Right lobe of liver (tissue), 6 donors: ENCODE measurements at regions not wholly inside any gene's neighbourhood (a gene's known extent, or its start where the extent isn't known, plus 50 kb on each side); places are given as distances from the start of the nearest gene placed in this dataset.
A peak's percentile ranks its signal among the peaks of the same experiment; 100 is the strongest.

ENCODE experiments used
- ATAC-seq, 4 donors: fragments of 200-7000 bp; cut with Tn5 transposase; one replicate each; pipeline ENCODE4 v1.9.1; 2020; ENCODE audit warnings: mild to moderate bottlenecking in 4 of 4, moderate library complexity in 4 of 4
- DNase-seq, 3 donors: peaks; one replicate each; pipeline ENCODE4 v3.0.0-alpha.2; 2020
- H3K27ac ChIP-seq, 3 donors: fragments of 200-600 bp; one replicate each; pipeline ENCODE4 v1.8.0; 2022
- H3K27me3 ChIP-seq, 2 donors: fragments of 200-600 bp; one replicate each; pipeline ENCODE4 v1.8.0; 2022
- H3K36me3 ChIP-seq, 4 donors: fragments of 200-600 bp; sonication (generic) in 1 of 4; one replicate each; pipeline versions ENCODE4 v1.5.1 to v1.8.0; 2017 to 2022; ENCODE audit warnings: control low read depth in 1 of 4
- H3K4me1 ChIP-seq, 4 donors: fragments of 200-600 bp; sonication (generic) in 1 of 4; one replicate each; pipeline versions ENCODE4 v1.5.1 to v1.8.0; 2017 to 2022; ENCODE audit warnings: control low read depth in 1 of 4
- H3K4me3 ChIP-seq, 3 donors: fragments of 200-600 bp; one replicate each; pipeline ENCODE4 v1.8.0; 2022
- H3K9me3 ChIP-seq, 4 donors: fragments of 200-600 bp; sonication (generic) in 1 of 4; one replicate each; pipeline versions ENCODE4 v1.5.1 to v1.8.0; 2017 to 2022; ENCODE audit warnings: control low read depth in 1 of 4
- POLR2A ChIP-seq: fragments of 450-650 bp; IDR thresholded peaks from one replicate; pipeline ENCODE4 v1.6.1; 2017; ENCODE audit warnings: antibody characterized with exemption, mild to moderate bottlenecking
- WGBS: methylation state at CpG from one replicate; pipeline ENCODE4 v1.1.6; 2018; ENCODE audit warnings: low coverage, low lambda C conversion rate; ENCODE audit not compliant: insufficient coverage; ENCODE audit errors: missing lambda C conversion rate; 5-methylcytosine and 5-hydroxymethylcytosine counted together
- intact Hi-C, 2 donors: fragments of 100-400 bp; cut with DNase I; formaldehyde crosslinking; loops; one replicate each; pipeline versions ENCODE4 v1.11.2 to v1.14.1; 2022
- TF ChIP-seq, protein P1 (sequence below), 4 donors: fragments of 200-600 bp in 3 of 4; fragments of 450-650 bp in 1 of 4; IDR thresholded peaks; one replicate each; pipeline versions ENCODE4 v1.5.1 to v1.8.0; 2016 to 2022; ENCODE audit warnings: antibody characterized with exemption in 4 of 4, mild to moderate bottlenecking in 2 of 4
- donor health status: DM: no; HTN: yes; CAD: no.
- donor health status: DM: no; HTN: no; CAD: no.
- donor health status: DM: no; HTN: no; CAD: no.
- donor health status: DM: no; HTN: yes; CAD: no.
- donor health status: DM: no; HTN: yes; CAD: no.

DNA sequence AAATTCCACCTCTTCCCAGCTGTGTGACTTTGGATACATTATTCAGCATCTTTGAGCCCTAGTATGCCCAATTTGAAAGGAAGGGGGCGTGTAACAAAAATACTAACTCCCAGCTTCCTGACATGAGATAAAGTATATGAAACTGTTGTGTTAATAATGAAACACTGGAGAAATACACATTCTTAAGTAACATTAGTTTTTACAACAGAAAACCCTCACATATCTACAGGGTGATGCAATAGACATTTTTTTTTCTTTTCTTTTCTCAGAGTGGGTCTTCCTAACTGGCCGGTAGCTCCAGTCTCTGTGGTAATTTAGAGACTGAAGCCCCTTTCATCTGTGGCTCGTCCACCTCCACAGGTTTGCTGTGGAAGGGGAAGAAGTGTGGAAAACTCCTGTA is 79.5 kb downstream of the CD83 start:
- no peak for ATAC-seq

DNA sequence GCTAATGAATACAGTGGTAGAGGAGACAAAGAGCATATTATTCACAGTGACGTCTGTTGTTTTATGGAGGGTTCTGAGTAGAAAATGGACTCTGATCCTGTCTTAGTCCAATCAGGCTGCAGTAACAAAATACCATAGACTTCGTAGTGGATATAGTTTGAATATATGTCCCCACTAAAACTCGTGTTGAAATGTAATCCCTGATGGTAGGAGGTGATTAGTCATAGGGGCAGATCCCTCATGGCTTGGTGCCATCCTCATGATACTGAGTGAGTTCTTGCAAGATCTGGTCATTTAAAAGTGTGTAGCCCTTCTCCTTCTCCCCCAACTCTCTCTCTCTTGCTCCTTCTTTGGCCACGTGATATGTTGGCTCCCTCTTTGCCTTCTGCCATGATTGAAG is 82.5 kb downstream of the CD83 start:
- H3K36me3 ChIP-seq: no peaks in the 10 kb centered on the region
- no peak for TF ChIP-seq POLR2A
- TF ChIP-seq, protein P1, sequence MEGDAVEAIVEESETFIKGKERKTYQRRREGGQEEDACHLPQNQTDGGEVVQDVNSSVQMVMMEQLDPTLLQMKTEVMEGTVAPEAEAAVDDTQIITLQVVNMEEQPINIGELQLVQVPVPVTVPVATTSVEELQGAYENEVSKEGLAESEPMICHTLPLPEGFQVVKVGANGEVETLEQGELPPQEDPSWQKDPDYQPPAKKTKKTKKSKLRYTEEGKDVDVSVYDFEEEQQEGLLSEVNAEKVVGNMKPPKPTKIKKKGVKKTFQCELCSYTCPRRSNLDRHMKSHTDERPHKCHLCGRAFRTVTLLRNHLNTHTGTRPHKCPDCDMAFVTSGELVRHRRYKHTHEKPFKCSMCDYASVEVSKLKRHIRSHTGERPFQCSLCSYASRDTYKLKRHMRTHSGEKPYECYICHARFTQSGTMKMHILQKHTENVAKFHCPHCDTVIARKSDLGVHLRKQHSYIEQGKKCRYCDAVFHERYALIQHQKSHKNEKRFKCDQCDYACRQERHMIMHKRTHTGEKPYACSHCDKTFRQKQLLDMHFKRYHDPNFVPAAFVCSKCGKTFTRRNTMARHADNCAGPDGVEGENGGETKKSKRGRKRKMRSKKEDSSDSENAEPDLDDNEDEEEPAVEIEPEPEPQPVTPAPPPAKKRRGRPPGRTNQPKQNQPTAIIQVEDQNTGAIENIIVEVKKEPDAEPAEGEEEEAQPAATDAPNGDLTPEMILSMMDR (IDR thresholded peaks at IDR 0.05): no peak
- no peak overlapping the region for H3K27ac ChIP-seq
- no peaks in the 10 kb centered on the region for H3K9me3 ChIP-seq
- intact Hi-C loops: no loop called here
- no peak overlapping the region for H3K4me3 ChIP-seq
- DNase-seq (no peak), ATAC-seq (no peak)
- no peaks in the 10 kb centered on the region for H3K4me1 ChIP-seq
- no peaks in the 10 kb centered on the region for H3K27me3 ChIP-seq
- WGBS: 63% methylated on average over 2 of the region's 4 CpGs

More for the DNA sequence above, 79.5 kb downstream of the CD83 start:
- Histone ChIP-seq H3K36me3 (no peaks in the 10 kb centered on the region), H3K27me3 (no peaks in the 10 kb centered on the region), H3K4me3 (no peak overlapping the region), H3K27ac (no peak overlapping the region), H3K4me1 (no peaks in the 10 kb centered on the region), H3K9me3 (no peaks in the 10 kb centered on the region)
- no peak for TF ChIP-seq POLR2A
- TF ChIP-seq, protein P1 (IDR thresholded peaks at IDR 0.05): no peak
- WGBS: 68% methylated on average over 3 of the region's 3 CpGs
- intact Hi-C loops: no loop called here
- DNase-seq: no peak

DNA sequence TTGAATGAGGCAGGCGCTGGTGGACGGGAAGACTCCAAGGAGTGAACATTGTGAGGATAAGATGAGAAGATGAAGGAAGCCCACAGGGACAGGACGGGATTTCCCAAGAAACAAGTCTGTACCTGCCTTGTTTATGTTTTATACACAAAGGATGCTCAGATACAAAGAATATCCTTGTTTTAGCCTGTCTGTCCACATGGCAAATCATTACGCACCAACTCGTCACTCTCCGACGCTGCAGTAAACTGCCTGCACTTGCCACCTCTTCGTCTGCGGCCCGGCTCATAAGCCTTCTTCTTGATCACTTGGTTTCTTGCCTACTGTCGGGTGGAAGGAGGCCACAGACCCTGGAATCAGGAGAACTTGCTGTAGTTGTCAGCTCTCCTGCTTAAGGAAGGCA is 85.4 kb downstream of the CD83 start:
- intact Hi-C loops: no loop called here
- DNase-seq: no peak
- no peaks in the 10 kb centered on the region for H3K27me3 ChIP-seq
- no peaks in the 10 kb centered on the region for H3K9me3 ChIP-seq
- H3K27ac ChIP-seq: no peak overlapping the region
- TF ChIP-seq, protein P1 (IDR thresholded peaks at IDR 0.05): no peak
- no peak for TF ChIP-seq POLR2A
- no peak overlapping the region for H3K4me3 ChIP-seq
- 96% methylated on average over 8 of the region's 11 CpGs for WGBS
- no peaks in the 10 kb centered on the region for H3K36me3 ChIP-seq
- ATAC-seq: no peak
- no peaks in the 10 kb centered on the region for H3K4me1 ChIP-seq

DNA sequence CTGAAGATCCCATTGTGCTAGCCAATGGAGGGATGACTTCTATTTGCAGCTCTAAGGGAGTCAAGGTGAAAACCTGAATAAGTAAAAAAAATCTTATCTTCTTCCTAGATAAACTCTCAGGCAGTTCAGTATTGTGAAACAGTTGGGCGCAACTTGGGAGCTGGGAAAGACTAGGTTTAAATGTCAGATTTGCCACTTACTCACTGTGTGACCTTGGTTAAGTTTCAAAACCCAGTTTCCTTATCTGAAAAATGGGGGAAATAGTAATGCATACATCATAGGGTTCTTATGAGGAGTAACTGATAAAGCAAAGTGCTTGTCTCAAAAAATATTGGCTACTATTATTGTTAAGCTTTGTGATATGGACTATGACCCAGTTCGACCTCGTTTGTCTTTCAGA is 88.8 kb downstream of the CD83 start:
- Histone ChIP-seq H3K36me3 (no peaks in the 10 kb centered on the region), H3K27me3 (no peaks in the 10 kb centered on the region), H3K4me1 (peaks cover 0 to 6% (median 0%) of the 10 kb centered on the region in 4 donors), H3K27ac (no peak overlapping the region), H3K9me3 (no peaks in the 10 kb centered on the region), H3K4me3 (no peak overlapping the region)
- no peak for TF ChIP-seq POLR2A
- TF ChIP-seq, protein P1 (IDR thresholded peaks at IDR 0.05): no peak
- WGBS: 38% methylated on average over 3 of the region's 3 CpGs
- intact Hi-C loops: no loop called here
- DNase-seq (no peak), ATAC-seq (no peak)

DNA sequence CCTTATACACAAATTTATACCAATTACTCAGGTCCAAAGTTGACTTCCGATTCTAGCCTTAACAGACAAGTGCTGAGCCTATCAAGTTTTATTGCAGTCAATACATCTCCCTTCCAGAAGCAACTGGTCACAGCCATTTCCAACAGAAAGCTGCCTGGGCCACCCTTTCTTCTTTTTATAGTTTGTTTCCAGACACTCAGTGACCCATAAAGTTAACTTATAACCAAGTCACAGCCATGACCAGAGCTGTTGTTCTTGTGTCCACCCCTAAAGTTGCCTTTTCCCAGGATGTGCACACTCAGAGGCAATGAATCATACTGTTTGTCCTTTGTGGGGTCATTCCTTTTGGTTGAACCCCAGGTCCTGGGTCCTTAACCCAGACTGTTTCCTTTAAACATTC is 89.9 kb downstream of the CD83 start:
- no peaks in the 10 kb centered on the region for H3K9me3 ChIP-seq
- H3K27ac ChIP-seq: no peak overlapping the region
- 86% methylated on average over 1 of the region's 1 CpG for whole genome bisulfite sequencing
- H3K4me3 ChIP-seq: no peak overlapping the region
- ATAC-seq: peak in 1 of 4 donors; percentile 11
- intact Hi-C loops: no loop called here
- TF ChIP-seq POLR2A: no peak
- TF ChIP-seq, protein P1 (IDR thresholded peaks at IDR 0.05): no peak
- H3K36me3 ChIP-seq: no peaks in the 10 kb centered on the region
- DNase-seq: no peak
- H3K4me1 ChIP-seq: peaks cover 0 to 11% (median 0%) of the 10 kb centered on the region in 4 donors
- H3K27me3 ChIP-seq: no peaks in the 10 kb centered on the region
